CD4-positive, alpha-beta T cell (primary cell): ENCODE measurements at regions not wholly inside any gene's neighbourhood (a gene's known extent, or its start where the extent isn't known, plus 50 kb on each side); places are given as distances from the start of the nearest gene placed in this dataset.

ENCODE experiments used
- ATAC-seq: fragments of 200-7000 bp; cut with Tn5 transposase; one replicate; pipeline ENCODE4 v1.10.0; 2022; ENCODE audit warnings: mild to moderate bottlenecking; ENCODE audit not compliant: poor library complexity
- CTCF ChIA-PET: fragments of 350-600 bp; sonication (Branson Sonifier 250); formaldehyde crosslinking; loops from one replicate; lab custom pipeline; 2021; ENCODE audit warnings: antibody characterized with exemption, inconsistent platforms; lab: Charles Lee
- POLR2A ChIA-PET: fragments of 350-600 bp; sonication (Branson Sonifier 250); formaldehyde crosslinking; loops from one replicate; lab custom pipeline; 2021; ENCODE audit warnings: antibody characterized with exemption, inconsistent platforms; lab: Charles Lee
- DNase-seq, 14 experiments: peaks; one replicate each; pipeline ENCODE4 v3.0.0-alpha.2; 2013 to 2020; ENCODE audit warnings: mixed read lengths in 2 of 14
- H3K27ac ChIP-seq, 2 donors: one replicate each; pipeline versions ENCODE4 v1.5.1 to v1.7.0; 2013; ENCODE audit warnings: low read length in 2 of 2, low read depth in 1 of 2, mild to moderate bottlenecking in 1 of 2
- H3K27me3 ChIP-seq, 2 experiments: 1 replicate in 1 of 2; 2 replicates in 1 of 2; pipeline versions ENCODE4 v1.6.1 to v1.7.0; 2013; ENCODE audit warnings: low read length in 2 of 2, control low read depth in 1 of 2, mild to moderate bottlenecking in 1 of 2, moderate library complexity in 1 of 2; ENCODE audit not compliant: insufficient read depth in 2 of 2, control insufficient read depth in 1 of 2
- H3K36me3 ChIP-seq: one replicate; pipeline ENCODE4 v1.6.1; 2013; ENCODE audit warnings: low read length, control low read depth; ENCODE audit not compliant: insufficient read depth
- H3K4me1 ChIP-seq: one replicate; pipeline ENCODE4 v1.6.1; 2013; ENCODE audit warnings: low read length, control low read depth; ENCODE audit not compliant: insufficient read depth
- H3K4me3 ChIP-seq: one replicate; pipeline ENCODE4 v1.5.1; 2013; ENCODE audit warnings: mild to moderate bottlenecking, low read length, moderate library complexity
- H3K9me3 ChIP-seq, 2 experiments: 1 replicate in 1 of 2; 2 replicates in 1 of 2; pipeline versions ENCODE4 v1.6.1 to v1.7.0; 2013; ENCODE audit warnings: low read length in 2 of 2, mild to moderate bottlenecking in 2 of 2, control low read depth in 1 of 2, moderate library complexity in 1 of 2; ENCODE audit not compliant: control insufficient read depth in 1 of 2, insufficient read depth in 1 of 2
- H3K27ac Mint-ChIP-seq: one replicate; pipeline ENCODE4 v1.8.0; 2020; ENCODE audit warnings: mixed read lengths
- H3K27me3 Mint-ChIP-seq: one replicate; pipeline ENCODE4 v1.8.0; 2021; ENCODE audit warnings: mixed read lengths
- H3K36me3 Mint-ChIP-seq: one replicate; pipeline ENCODE4 v1.8.0; 2021; ENCODE audit warnings: low read depth, mixed read lengths
- H3K4me1 Mint-ChIP-seq: one replicate; pipeline ENCODE4 v1.8.0; 2021; ENCODE audit warnings: low read depth, mixed read lengths
- H3K4me3 Mint-ChIP-seq: one replicate; pipeline ENCODE4 v1.8.0; 2020; ENCODE audit warnings: mild to moderate bottlenecking, mixed read lengths
- H3K9me3 Mint-ChIP-seq: one replicate; pipeline ENCODE4 v1.8.0; 2020; ENCODE audit warnings: mixed read lengths
- intact Hi-C, 2 experiments: fragments of 100-400 bp; cut with DNase I in 1 of 2; cut with micrococcal nuclease in 1 of 2; formaldehyde crosslinking; loops; one replicate each; pipeline versions ENCODE4 v1.15.1 to v1.9.0; 2023 to 2025; cut with DNase I, micrococcal nuclease
- TF ChIP-seq, protein P1 (sequence below): fragments of 200-600 bp; IDR thresholded peaks from one replicate; pipeline ENCODE4 v1.8.0; 2022; ENCODE audit warnings: antibody characterized with exemption, mild to moderate bottlenecking

DNA sequence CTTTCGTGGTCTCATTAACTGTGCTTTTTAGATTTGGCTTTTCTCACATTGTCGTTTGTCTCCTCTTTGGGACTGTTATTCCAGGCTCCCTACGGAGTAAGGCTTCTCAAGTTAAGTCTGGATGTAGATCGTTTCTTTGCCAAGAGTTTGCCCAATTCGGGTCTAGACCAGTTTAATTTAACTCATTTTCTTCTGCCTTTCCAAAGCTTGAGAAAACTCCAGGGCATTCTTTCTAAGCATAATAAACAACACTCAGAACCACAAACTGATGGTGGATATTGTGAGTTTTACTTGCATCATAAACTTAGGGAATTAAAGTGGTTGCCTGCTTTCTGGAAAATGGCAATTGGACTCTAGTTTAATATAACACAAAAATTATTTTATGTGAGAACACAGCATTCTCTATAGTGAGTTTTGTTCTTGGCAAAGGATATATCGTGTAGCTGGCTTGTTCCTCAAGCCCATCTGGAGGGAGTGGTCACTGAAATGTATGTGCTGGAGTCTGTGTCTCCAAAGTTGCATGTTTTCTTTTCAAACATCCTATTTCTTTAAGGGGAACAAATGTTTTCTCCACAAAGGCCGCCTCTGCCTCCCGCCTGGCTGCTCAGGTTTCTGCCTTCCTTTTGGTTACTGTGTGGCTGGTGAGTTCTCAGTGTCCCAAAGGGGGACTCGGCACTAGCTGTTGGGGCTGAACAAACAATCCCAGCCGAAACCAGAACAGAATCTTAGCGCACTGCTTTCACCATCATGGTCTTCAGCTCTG is 211.3 kb upstream of the FBN2 start:
- H3K27me3 ChIP-seq = no peaks in the 10 kb centered on the region
- Mint-ChIP-seq H3K36me3 (no peaks in the 10 kb centered on the region), H3K27me3 (no peaks in the 10 kb centered on the region), H3K4me3 (no peak overlapping the region), H3K4me1 (no peaks in the 10 kb centered on the region), H3K27ac (no peak overlapping the region), H3K9me3 (no peaks in the 10 kb centered on the region)
- TF ChIP-seq, protein P1, sequence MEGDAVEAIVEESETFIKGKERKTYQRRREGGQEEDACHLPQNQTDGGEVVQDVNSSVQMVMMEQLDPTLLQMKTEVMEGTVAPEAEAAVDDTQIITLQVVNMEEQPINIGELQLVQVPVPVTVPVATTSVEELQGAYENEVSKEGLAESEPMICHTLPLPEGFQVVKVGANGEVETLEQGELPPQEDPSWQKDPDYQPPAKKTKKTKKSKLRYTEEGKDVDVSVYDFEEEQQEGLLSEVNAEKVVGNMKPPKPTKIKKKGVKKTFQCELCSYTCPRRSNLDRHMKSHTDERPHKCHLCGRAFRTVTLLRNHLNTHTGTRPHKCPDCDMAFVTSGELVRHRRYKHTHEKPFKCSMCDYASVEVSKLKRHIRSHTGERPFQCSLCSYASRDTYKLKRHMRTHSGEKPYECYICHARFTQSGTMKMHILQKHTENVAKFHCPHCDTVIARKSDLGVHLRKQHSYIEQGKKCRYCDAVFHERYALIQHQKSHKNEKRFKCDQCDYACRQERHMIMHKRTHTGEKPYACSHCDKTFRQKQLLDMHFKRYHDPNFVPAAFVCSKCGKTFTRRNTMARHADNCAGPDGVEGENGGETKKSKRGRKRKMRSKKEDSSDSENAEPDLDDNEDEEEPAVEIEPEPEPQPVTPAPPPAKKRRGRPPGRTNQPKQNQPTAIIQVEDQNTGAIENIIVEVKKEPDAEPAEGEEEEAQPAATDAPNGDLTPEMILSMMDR = no peak
- no peaks in the 10 kb centered on the region for H3K9me3 ChIP-seq
- no peaks in the 10 kb centered on the region for H3K4me1 ChIP-seq
- no peaks in the 10 kb centered on the region for H3K36me3 ChIP-seq
- H3K27ac ChIP-seq = no peak overlapping the region
- no peak for ATAC-seq
- CTCF ChIA-PET = no interaction called here
- DNase-seq = no peak
- intact Hi-C loops = no loop called here
- no peak overlapping the region for H3K4me3 ChIP-seq
- POLR2A ChIA-PET = no interaction called here

DNA sequence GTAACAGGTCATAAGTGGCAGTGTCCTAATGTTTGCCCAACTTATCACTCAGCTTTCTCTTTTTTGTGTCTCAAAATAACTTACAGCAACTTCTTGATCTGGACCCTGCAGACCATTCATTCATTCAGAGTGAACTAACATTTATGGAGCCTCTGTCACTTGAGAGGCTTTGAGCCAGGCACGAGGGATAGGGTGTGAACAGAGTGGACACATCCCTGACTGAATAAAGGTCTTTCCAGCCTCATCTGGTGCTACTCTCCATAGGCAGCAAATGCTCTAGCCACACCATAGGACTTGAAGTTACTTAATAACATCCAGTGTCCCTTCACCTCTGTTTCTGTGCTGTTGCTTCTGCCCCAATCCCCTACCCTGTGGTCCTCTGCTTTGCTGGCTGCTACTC is 212.1 kb upstream of the FBN2 start:
- Mint-ChIP-seq H3K9me3 (no peaks in the 10 kb centered on the region), H3K27ac (no peak overlapping the region), H3K4me1 (no peaks in the 10 kb centered on the region), H3K4me3 (no peak overlapping the region), H3K27me3 (no peaks in the 10 kb centered on the region), H3K36me3 (no peaks in the 10 kb centered on the region)
- ChIA-PET CTCF (no interaction called here), POLR2A (no interaction called here)
- Histone ChIP-seq H3K27ac (no peak overlapping the region), H3K4me1 (no peaks in the 10 kb centered on the region), H3K4me3 (no peak overlapping the region), H3K36me3 (no peaks in the 10 kb centered on the region), H3K27me3 (no peaks in the 10 kb centered on the region), H3K9me3 (no peaks in the 10 kb centered on the region)
- intact Hi-C loops = no loop called here
- DNase-seq (no peak), ATAC-seq (no peak)
- TF ChIP-seq, protein P1 = no peak

DNA sequence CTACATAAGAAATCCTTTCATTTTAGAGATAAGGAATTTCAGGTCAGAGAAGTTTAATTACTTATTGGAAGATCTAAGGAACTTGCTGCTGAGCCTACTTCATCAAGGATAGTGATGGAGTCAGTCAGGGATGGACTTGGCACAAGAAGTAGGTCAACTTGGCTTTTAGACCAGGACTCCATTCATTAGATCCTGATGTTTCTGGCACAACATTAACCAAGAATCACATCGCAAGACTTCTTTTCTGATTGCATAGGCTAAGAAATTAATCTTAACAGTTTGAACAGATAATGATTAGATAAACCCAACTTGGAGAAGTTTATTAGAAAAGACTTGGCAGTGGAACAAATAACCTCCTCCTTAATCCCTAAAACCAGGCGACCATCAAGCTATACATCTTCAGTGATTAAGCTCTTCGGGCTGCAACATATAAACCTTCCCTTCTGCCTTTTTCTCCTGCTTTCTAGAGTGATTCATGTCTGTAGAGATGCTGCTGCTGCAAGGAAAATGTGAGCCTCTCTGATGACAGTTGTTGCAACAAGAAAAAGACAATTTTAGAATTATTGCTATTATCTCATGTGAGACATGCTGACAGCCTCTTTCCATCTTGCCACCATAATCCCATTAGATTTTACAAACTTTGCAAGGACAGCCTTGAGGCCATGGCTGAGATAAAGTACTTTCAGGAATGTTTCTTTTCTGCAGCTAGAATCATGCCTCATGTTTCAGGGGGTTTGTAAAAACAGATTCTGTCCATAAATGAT is 207.9 kb upstream of the SLC27A6 start:
- H3K4me1 Mint-ChIP-seq = no peaks in the 10 kb centered on the region
- ChIA-PET CTCF (no interaction called here), POLR2A (no interaction called here)
- intact Hi-C loops = no loop called here
- H3K4me3 ChIP-seq = no peak overlapping the region
- no peaks in the 10 kb centered on the region for H3K36me3 Mint-ChIP-seq
- ATAC-seq (no peak), DNase-seq (no peak)
- no peaks in the 10 kb centered on the region for H3K27me3 Mint-ChIP-seq
- H3K9me3 ChIP-seq = no peaks in the 10 kb centered on the region
- no peaks in the 10 kb centered on the region for H3K4me1 ChIP-seq
- TF ChIP-seq, protein P1 = no peak
- no peaks in the 10 kb centered on the region for H3K27me3 ChIP-seq
- H3K27ac ChIP-seq = no peak overlapping the region
- H3K36me3 ChIP-seq = no peaks in the 10 kb centered on the region
- H3K4me3 Mint-ChIP-seq = no peak overlapping the region
- no peak overlapping the region for H3K27ac Mint-ChIP-seq
- peaks cover 9% of the 10 kb centered on the region for H3K9me3 Mint-ChIP-seq
